Cardiac muscle cell (in vitro differentiated cells and primary cell): ENCODE measurements at regions not wholly inside any gene's neighbourhood (a gene's known extent, or its start where the extent isn't known, plus 50 kb on each side); places are given as distances from the start of the nearest gene placed in this dataset.

Source experiments
- DNase-seq, 2 donors: peaks; one replicate each; pipeline versions ENCODE4 v3.0.0 to v3.0.0-alpha.2; 2010 to 2017; ENCODE audit warnings: low read depth in 1 of 2, low spot score in 1 of 2
- H3K27ac ChIP-seq: fragments of 200-600 bp; sonication (generic); 2 replicates; pipeline ENCODE4 v1.5.1; 2016
- H3K27me3 ChIP-seq: fragments of 200-600 bp; sonication (generic); 2 replicates; pipeline ENCODE4 v1.6.0; 2016; ENCODE audit warnings: control low read depth
- H3K36me3 ChIP-seq: fragments of 200-600 bp; sonication (generic); 2 replicates; pipeline ENCODE4 v1.5.1; 2016; ENCODE audit warnings: control low read depth
- H3K4me1 ChIP-seq: fragments of 200-600 bp; sonication (generic); 2 replicates; pipeline ENCODE4 v1.8.1; 2017; ENCODE audit warnings: low read depth, mild to moderate bottlenecking, mixed run types
- H3K4me3 ChIP-seq: fragments of 200-600 bp; sonication (generic); 2 replicates; pipeline ENCODE4 v1.5.1; 2016; ENCODE audit warnings: mild to moderate bottlenecking
- H3K9me3 ChIP-seq: fragments of 200-600 bp; sonication (generic); 2 replicates; pipeline ENCODE4 v1.5.1; 2017; ENCODE audit warnings: low read depth, mild to moderate bottlenecking, control low read depth
- CTCF ChIP-seq: IDR thresholded peaks from 2 replicates; pipeline ENCODE4 v1.5.1; 2012; ENCODE audit warnings: low read depth, mild to moderate bottlenecking, low read length

DNA sequence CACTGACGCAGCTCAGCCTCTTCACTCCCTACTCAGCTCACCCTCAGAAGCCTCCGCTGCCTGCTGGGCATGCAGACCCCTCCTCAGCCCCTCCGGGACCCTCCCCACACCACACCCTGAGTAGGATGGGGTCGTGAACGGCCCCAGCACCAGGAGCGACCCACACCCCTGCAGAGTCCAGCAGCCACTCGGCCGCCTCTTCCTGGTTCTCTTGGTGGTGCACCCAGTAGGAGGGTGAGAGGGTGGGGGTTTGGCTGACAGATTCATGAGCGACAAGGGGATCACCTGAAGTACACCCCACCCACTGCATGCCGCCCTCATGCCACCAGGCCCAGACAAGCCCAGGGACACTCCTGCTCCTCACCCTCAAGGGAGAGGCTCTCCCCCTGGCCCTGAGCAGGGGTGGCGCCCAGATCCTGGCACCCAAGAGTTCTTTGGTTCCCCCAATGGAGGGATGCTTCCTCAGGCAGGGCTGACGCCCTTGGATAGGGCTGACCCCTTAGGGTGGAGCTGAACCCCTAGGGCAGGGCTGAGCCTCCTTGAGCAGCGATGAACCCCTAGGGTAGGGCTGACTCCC, 76.6 kb upstream of the GPC1 start:
- no peak overlapping the region for H3K27ac ChIP-seq
- no peak overlapping the region for H3K4me3 ChIP-seq
- H3K4me1 ChIP-seq, result no peaks in the 10 kb centered on the region
- no peaks in the 10 kb centered on the region for H3K9me3 ChIP-seq
- no peaks in the 10 kb centered on the region for H3K36me3 ChIP-seq
- no peak for TF ChIP-seq CTCF
- DNase-seq, result no peak
- H3K27me3 ChIP-seq, result no peaks in the 10 kb centered on the region

DNA sequence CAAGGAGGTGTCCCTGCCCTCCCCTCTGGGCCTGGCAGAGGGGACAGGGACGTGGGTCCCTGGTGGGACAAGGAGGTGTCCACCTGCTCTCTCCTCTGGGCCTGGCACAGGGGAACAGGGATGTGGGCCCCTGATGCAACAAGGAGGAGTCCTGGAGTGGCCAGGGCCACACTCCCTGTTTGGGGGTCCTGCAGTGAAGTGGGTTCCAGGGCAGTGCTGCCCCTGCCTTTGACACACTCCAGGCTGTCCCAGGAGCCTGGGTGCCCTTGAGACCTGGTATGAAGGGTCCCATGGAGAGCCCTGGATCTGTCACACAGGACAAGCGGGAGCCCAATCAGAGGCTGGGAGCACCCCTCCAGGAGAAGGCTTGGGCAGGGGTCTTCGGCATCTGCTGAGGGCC, 75.8 kb upstream of the GPC1 start:
- Histone ChIP-seq H3K9me3 (no peaks in the 10 kb centered on the region), H3K27ac (no peak overlapping the region), H3K27me3 (no peaks in the 10 kb centered on the region), H3K4me3 (no peak overlapping the region), H3K36me3 (no peaks in the 10 kb centered on the region), H3K4me1 (no peaks in the 10 kb centered on the region)
- TF ChIP-seq CTCF, result no peak
- no peak for DNase-seq

DNA sequence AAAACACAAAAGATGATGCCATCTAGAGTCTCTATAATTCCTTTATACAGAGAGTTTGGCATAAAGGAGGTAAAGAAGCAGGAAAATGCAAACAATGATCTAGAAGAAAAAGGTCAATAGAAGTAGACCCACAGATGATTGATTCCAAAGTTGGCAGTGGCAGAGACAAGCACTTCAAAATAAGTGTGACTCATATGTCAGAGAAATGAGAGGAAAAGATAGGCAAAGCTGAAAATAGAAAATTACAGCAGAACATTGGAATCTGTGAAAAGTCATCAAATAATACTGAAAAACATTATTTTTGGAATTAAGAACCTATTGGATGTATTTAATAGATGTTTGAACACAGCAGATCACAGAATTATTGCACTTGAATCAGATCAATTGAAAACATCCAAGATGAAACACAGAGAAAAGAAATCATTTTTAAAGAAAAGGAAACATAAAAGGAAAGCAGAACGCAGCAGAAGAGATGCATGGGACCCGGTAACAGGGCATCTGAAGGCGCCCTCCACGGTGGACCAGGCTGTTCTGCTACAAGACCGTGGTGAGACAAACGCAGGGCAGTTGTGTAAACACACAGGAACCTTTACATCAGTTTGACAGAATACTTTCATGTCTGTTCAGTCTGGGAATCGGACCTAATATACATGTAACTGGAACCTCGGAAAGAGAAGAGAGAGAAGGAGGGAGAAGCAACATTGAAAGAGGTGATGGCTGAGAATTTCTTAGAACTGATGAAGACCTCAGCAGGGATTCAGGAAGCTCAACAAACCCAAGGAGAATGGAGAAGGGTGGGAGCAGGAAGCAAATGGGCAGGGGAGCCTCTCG, 74.6 kb upstream of the GPC1 start:
- H3K27me3 ChIP-seq, result no peaks in the 10 kb centered on the region
- H3K36me3 ChIP-seq, result no peaks in the 10 kb centered on the region
- no peak for TF ChIP-seq CTCF
- DNase-seq, result no peak
- H3K27ac ChIP-seq, result no peak overlapping the region
- H3K4me3 ChIP-seq, result no peak overlapping the region
- H3K9me3 ChIP-seq, result no peaks in the 10 kb centered on the region
- no peaks in the 10 kb centered on the region for H3K4me1 ChIP-seq

- no peaks in the 10 kb centered on the region for H3K9me3 ChIP-seq
- no peaks in the 10 kb centered on the region for H3K4me1 ChIP-seq
These were observed 73.2 kb upstream of the GPC1 start for GRCh38 chr2:240362216-240362755.

More at GRCh38 chr2:240362216-240362755, 73.2 kb upstream of the GPC1 start:
- no peak for DNase-seq
- no peak overlapping the region for H3K27ac ChIP-seq
- no peaks in the 10 kb centered on the region for H3K27me3 ChIP-seq
- TF ChIP-seq CTCF, result no peak
- no peak overlapping the region for H3K4me3 ChIP-seq
- no peaks in the 10 kb centered on the region for H3K36me3 ChIP-seq
